Peyer's patch (tissue), 4 donors: ENCODE measurements at regions not wholly inside any gene's neighbourhood (a gene's known extent, or its start where the extent isn't known, plus 50 kb on each side); places are given as distances from the start of the nearest gene placed in this dataset.

Experiments used
- POLR2A ChIP-seq, 2 donors: fragments of 450-650 bp; IDR thresholded peaks; one replicate each; pipeline ENCODE4 v1.5.1; 2017; ENCODE audit warnings: antibody characterized with exemption in 2 of 2, mild to moderate bottlenecking in 2 of 2, moderate library complexity in 2 of 2
- TF ChIP-seq, protein P1 (sequence below), 6 experiments: fragments of 450-650 bp in 4 of 6; fragments of 200-600 bp in 2 of 6; sonication (generic) in 1 of 6; IDR thresholded peaks; one replicate each; pipeline ENCODE4 v1.5.1; 2017 to 2019; ENCODE audit warnings: antibody characterized with exemption in 6 of 6, mild to moderate bottlenecking in 3 of 6, moderate library complexity in 1 of 6

DNA sequence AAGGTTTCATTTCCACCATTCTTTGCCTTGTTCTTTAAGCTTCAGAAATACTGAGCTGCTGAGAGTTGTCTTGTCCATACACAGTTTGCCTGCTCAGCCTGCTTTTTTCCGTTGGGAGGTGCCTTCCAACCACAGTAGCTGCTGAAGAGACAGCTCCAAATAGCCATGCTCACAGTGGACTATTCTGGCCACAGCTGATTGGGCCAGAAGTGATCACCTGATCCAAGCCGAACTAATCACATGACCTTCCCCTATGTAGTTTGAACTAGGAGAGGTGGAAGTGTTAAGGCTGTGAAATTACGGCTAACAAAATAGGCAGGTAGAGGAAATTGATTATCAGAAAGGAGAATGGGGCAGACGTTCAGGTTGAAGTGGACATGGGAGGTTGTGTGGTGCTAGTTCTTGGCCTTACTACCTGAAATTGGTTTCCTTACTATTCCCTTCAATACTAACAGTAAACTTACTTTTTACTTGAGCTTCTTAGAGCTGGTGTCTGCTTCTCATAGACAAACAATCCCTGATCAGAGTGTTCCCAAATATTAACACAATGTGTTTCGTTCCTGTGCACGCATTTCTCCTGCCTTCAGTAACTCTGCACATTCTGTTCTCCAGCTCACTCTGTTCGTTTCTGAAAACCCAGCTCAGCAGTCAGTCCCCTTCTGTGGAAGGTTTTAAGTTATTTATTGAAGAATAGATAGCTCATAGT, 136.1 kb downstream of the RWDD3 start:
- TF ChIP-seq, protein P1, sequence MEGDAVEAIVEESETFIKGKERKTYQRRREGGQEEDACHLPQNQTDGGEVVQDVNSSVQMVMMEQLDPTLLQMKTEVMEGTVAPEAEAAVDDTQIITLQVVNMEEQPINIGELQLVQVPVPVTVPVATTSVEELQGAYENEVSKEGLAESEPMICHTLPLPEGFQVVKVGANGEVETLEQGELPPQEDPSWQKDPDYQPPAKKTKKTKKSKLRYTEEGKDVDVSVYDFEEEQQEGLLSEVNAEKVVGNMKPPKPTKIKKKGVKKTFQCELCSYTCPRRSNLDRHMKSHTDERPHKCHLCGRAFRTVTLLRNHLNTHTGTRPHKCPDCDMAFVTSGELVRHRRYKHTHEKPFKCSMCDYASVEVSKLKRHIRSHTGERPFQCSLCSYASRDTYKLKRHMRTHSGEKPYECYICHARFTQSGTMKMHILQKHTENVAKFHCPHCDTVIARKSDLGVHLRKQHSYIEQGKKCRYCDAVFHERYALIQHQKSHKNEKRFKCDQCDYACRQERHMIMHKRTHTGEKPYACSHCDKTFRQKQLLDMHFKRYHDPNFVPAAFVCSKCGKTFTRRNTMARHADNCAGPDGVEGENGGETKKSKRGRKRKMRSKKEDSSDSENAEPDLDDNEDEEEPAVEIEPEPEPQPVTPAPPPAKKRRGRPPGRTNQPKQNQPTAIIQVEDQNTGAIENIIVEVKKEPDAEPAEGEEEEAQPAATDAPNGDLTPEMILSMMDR (IDR thresholded peaks at IDR 0.05), result no peak
- TF ChIP-seq POLR2A (IDR thresholded peaks at IDR 0.05), result no peak
